ENCODE measurements at regions not wholly inside any gene's neighbourhood (a gene's known extent, or its start where the extent isn't known, plus 50 kb on each side); places are given as distances from the start of the nearest gene placed in this dataset.

DNA sequence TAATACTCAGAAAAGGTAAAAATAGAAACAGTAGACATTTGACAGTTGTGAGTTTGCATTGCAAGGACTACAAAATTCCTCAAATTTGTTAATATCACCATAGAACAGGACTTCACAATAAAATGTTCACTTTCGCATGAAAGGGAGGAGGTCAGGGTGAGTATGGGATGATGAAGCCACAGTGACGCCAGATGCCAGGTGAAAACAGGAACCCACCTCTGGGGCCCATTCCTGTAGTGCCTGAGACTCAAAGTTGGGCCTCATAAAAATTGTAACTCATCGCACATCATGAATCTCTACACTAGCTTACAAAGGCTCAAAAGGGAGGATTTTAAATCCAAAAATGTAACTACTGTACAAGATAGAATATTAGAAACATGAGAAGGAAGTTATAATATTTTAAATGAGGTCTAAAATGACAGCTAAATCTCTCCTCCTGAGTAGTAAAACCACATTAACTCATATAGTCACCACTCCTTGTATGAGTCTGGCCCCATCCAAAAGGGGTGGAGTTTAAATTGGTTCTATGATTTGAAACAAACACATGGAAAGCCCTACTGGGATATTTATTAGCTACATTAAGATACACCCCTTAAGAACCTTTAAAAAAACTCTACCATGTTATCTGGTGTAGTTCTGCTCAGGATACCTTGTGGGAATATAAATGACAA lies 93.7 kb downstream of the ETS2 start:
- TF ChIP-seq USF2 (IDR thresholded peaks at IDR 0.05; ENCODE audit: low read depth, low read length) (no peak), CTCF (conservative IDR thresholded peaks at IDR 0.05; ENCODE audit: low read depth, low read length) (no peak), NFE2L2 (IDR thresholded peaks at IDR 0.05; ENCODE audit: low read depth, low read length) (no peak), POLR2A (IDR thresholded peaks at IDR 0.05; ENCODE audit: low read depth, low read length) (no peak), SMC3 (IDR thresholded peaks at IDR 0.05; ENCODE audit: low read depth, low read length) (no peak), RCOR1 (IDR thresholded peaks at IDR 0.05; ENCODE audit: insufficient replicate concordance, low read length) (no peak), RAD21 (IDR thresholded peaks at IDR 0.05; ENCODE audit: low read length) (no peak), MXI1 (IDR thresholded peaks at IDR 0.05; ENCODE audit: borderline replicate concordance, low read depth, low read length) (no peak), MAFK (IDR thresholded peaks at IDR 0.05; ENCODE audit: low read depth, low read length) (no peak)
